ENCODE measurements at regions not wholly inside any gene's neighbourhood (a gene's known extent, or its start where the extent isn't known, plus 50 kb on each side); places are given as distances from the start of the nearest gene placed in this dataset.

DNA sequence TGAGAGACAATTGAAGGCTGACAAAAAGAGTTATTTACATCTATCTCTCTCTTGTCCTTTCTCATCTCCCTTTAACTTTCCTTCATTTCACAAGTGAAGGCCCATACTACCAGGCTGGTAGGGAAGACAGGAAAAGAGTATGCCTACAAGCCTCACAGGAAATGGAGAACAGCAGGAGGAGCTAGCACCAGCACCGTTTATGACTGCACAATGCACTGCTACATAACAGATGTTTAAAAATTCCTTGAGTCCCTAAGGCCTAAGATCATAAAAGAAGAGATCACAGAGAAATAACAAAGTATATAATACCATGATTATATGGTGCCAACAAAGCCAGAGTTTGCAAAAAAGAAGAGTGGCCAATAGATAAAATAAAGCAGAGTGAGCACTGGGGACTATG, 194.8 kb downstream of the UNC5CL start:
- no peaks in the 10 kb centered on the region for H4K20me1 ChIP-seq (ENCODE audit: low read depth, low read length)
- no peaks in the 10 kb centered on the region for H3K79me2 ChIP-seq (ENCODE audit: insufficient read depth, low read length)
- no peaks in the 10 kb centered on the region for H3K9me2 ChIP-seq (replicated peaks; ENCODE audit: insufficient read depth, low read length)
- H3F3A ChIP-seq (ENCODE audit: insufficient read depth) = no peaks in the 10 kb centered on the region
- no peak overlapping the region for H3K4me3 ChIP-seq (ENCODE audit: insufficient read depth, low read length, poor library complexity, severe bottlenecking)
- no peak overlapping the region for H2AFZ ChIP-seq (ENCODE audit: low read depth, low read length, severe bottlenecking)
- H3K9ac ChIP-seq (ENCODE audit: low read length) = no peak overlapping the region
- H3K4me2 ChIP-seq (ENCODE audit: low read depth, low read length, poor library complexity, severe bottlenecking) = no peak overlapping the region
- no peaks in the 10 kb centered on the region for H3K9me3 ChIP-seq (ENCODE audit: insufficient read depth, low read length)
- H3K27me3 ChIP-seq (ENCODE audit: low read length) = no peaks in the 10 kb centered on the region
- H3K36me3 ChIP-seq (ENCODE audit: low read length) = no peaks in the 10 kb centered on the region
- H3K27ac ChIP-seq (ENCODE audit: low read depth, low read length) = no peak overlapping the region
- TF ChIP-seq, protein P1, sequence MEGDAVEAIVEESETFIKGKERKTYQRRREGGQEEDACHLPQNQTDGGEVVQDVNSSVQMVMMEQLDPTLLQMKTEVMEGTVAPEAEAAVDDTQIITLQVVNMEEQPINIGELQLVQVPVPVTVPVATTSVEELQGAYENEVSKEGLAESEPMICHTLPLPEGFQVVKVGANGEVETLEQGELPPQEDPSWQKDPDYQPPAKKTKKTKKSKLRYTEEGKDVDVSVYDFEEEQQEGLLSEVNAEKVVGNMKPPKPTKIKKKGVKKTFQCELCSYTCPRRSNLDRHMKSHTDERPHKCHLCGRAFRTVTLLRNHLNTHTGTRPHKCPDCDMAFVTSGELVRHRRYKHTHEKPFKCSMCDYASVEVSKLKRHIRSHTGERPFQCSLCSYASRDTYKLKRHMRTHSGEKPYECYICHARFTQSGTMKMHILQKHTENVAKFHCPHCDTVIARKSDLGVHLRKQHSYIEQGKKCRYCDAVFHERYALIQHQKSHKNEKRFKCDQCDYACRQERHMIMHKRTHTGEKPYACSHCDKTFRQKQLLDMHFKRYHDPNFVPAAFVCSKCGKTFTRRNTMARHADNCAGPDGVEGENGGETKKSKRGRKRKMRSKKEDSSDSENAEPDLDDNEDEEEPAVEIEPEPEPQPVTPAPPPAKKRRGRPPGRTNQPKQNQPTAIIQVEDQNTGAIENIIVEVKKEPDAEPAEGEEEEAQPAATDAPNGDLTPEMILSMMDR (IDR thresholded peaks at IDR 0.05; ENCODE audit: insufficient read depth, low read length, poor library complexity, severe bottlenecking) = no peak
- no peak for TF ChIP-seq EZH2phosphoT487 (conservative IDR thresholded peaks at IDR 0.05; ENCODE audit: low read length)

DNA sequence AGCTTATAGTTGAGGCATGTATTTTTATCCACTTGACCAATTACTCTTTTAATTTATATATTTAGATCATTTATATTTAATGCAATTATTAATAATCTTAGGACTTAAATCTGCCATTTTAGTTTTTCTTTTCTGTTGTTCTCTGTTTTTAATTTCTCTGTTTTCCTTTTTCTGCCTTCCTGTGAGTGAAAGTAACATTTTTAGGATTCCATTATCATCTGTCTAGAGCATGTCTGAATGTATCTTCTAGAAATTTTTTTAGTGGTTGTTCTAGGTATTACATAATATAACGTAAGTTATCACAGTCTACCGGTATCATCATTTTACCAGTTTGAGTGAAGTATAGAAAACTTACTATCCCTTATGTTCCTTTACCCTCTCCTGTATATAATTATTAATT, 197.3 kb downstream of the UNC5CL start:
- no peak overlapping the region for H3K4me3 ChIP-seq (ENCODE audit: insufficient read depth, low read length, poor library complexity, severe bottlenecking)
- no peaks in the 10 kb centered on the region for H3K9me2 ChIP-seq (replicated peaks; ENCODE audit: insufficient read depth, low read length)
- no peak overlapping the region for H3K9ac ChIP-seq (ENCODE audit: low read length)
- H3K27me3 ChIP-seq (ENCODE audit: low read length) = 0 out of 2 replicates have a peak, but pooled peaks cover 3% of the 10 kb centered on the region
- H3K9me3 ChIP-seq (ENCODE audit: insufficient read depth, low read length) = no peaks in the 10 kb centered on the region
- no peaks in the 10 kb centered on the region for H3F3A ChIP-seq (ENCODE audit: insufficient read depth)
- H3K79me2 ChIP-seq (ENCODE audit: insufficient read depth, low read length) = no peaks in the 10 kb centered on the region
- no peak overlapping the region for H3K27ac ChIP-seq (ENCODE audit: low read depth, low read length)
- no peak overlapping the region for H2AFZ ChIP-seq (ENCODE audit: low read depth, low read length, severe bottlenecking)
- TF ChIP-seq EZH2phosphoT487 (conservative IDR thresholded peaks at IDR 0.05; ENCODE audit: low read length) = no peak
- TF ChIP-seq, protein P1 (IDR thresholded peaks at IDR 0.05; ENCODE audit: insufficient read depth, low read length, poor library complexity, severe bottlenecking) = no peak
- H3K4me2 ChIP-seq (ENCODE audit: low read depth, low read length, poor library complexity, severe bottlenecking) = no peak overlapping the region
- H3K36me3 ChIP-seq (ENCODE audit: low read length) = no peaks in the 10 kb centered on the region
- no peaks in the 10 kb centered on the region for H4K20me1 ChIP-seq (ENCODE audit: low read depth, low read length)

DNA sequence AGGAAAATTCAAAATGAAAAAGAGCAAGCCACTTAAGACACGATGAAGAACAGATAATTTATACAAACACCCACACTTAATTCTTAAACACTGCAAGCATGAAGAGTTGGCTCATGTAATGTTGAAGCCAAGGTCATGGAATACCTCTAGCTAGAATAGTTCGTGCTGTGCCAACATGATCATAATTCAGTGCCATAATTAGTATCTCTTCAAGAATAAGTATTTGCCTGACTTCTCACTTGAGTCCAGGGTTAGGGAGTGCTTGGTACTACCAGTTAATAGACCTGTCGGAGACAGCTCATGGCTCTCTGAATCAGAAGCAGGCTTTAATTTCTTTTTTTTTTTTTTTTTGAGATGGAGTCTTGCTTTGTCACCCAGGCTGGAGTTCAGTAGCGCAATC, 206.3 kb downstream of the UNC5CL start:
- no peaks in the 10 kb centered on the region; the same call in 1 of the 2 replicates for H4K20me1 ChIP-seq (ENCODE audit: low read depth, low read length)
- H3K9me3 ChIP-seq (ENCODE audit: insufficient read depth, low read length) = no peaks in the 10 kb centered on the region
- no peaks in the 10 kb centered on the region for H3K9me2 ChIP-seq (replicated peaks; ENCODE audit: insufficient read depth, low read length)
- H2AFZ ChIP-seq (ENCODE audit: low read depth, low read length, severe bottlenecking) = no peak overlapping the region
- no peaks in the 10 kb centered on the region for H3K27me3 ChIP-seq (ENCODE audit: low read length)
- TF ChIP-seq, protein P1 (IDR thresholded peaks at IDR 0.05; ENCODE audit: insufficient read depth, low read length, poor library complexity, severe bottlenecking) = no peak
- no peak for TF ChIP-seq EZH2phosphoT487 (conservative IDR thresholded peaks at IDR 0.05; ENCODE audit: low read length)
- no peak overlapping the region for H3K27ac ChIP-seq (ENCODE audit: low read depth, low read length)
- H3K36me3 ChIP-seq (ENCODE audit: low read length) = no peaks in the 10 kb centered on the region
- no peak overlapping the region for H3K4me2 ChIP-seq (ENCODE audit: low read depth, low read length, poor library complexity, severe bottlenecking)
- H3K9ac ChIP-seq (ENCODE audit: low read length) = no peak overlapping the region
- no peaks in the 10 kb centered on the region for H3K79me2 ChIP-seq (ENCODE audit: insufficient read depth, low read length)
- H3K4me3 ChIP-seq (ENCODE audit: insufficient read depth, low read length, poor library complexity, severe bottlenecking) = no peak overlapping the region
- H3F3A ChIP-seq (ENCODE audit: insufficient read depth) = no peaks in the 10 kb centered on the region
